GM19324 (cell line): ENCODE measurements at regions not wholly inside any gene's neighbourhood (a gene's known extent, or its start where the extent isn't known, plus 50 kb on each side); places are given as distances from the start of the nearest gene placed in this dataset.

Experiments
- ATAC-seq: cut with Tn5 transposase; IDR thresholded peaks from one replicate; pipeline ENCODE4 v1.9.1; 2021; ENCODE audit warnings: mild to moderate bottlenecking, moderate library complexity; ENCODE audit not compliant: unreplicated experiment, low FRiP score

GRCh38 chr20:48017509-48017908, 232.2 kb upstream of the SULF2 start:
- ATAC-seq = no peak

GRCh38 chr20:48015943-48016723, 230.9 kb upstream of the SULF2 start:
- ATAC-seq = no peak

GRCh38 chr20:48015141-48015910, 230.0 kb upstream of the SULF2 start:
- ATAC-seq = no peak

- no peak for ATAC-seq
Measured at GRCh38 chr20:48012401-48012974, 227.2 kb upstream of the SULF2 start.

GRCh38 chr20:48011025-48011424, 225.7 kb upstream of the SULF2 start:
- ATAC-seq = no peak

- no peak for ATAC-seq
Measured at GRCh38 chr20:48010623-48011022, 225.3 kb upstream of the SULF2 start.

- no peak for ATAC-seq
Measured at GRCh38 chr20:48008850-48009515, 223.7 kb upstream of the SULF2 start.

- ATAC-seq = no peak
Measured at GRCh38 chr20:48007351-48007750, 222.1 kb upstream of the SULF2 start.

- ATAC-seq = no peak
Measured at GRCh38 chr20:48006036-48006833, 221.0 kb upstream of the SULF2 start.

- no peak for ATAC-seq
Measured at GRCh38 chr20:48003021-48003420, 217.7 kb upstream of the SULF2 start.

GRCh38 chr20:48002517-48002970, 217.3 kb upstream of the SULF2 start:
- ATAC-seq = no peak

GRCh38 chr20:47999166-47999565, 213.9 kb upstream of the SULF2 start:
- ATAC-seq = no peak

- no peak for ATAC-seq
Measured at GRCh38 chr20:47998736-47999135, 213.5 kb upstream of the SULF2 start.

- no peak for ATAC-seq
Measured at GRCh38 chr20:47995661-47996060, 210.4 kb upstream of the SULF2 start.

- no peak for ATAC-seq
Measured at GRCh38 chr20:47993817-47994216, 208.5 kb upstream of the SULF2 start.

GRCh38 chr20:47993035-47993755, 207.9 kb upstream of the SULF2 start:
- no peak for ATAC-seq

GRCh38 chr20:47991875-47992488, 206.7 kb upstream of the SULF2 start:
- ATAC-seq = no peak

- ATAC-seq = no peak
Measured at GRCh38 chr20:47990507-47991150, 205.3 kb upstream of the SULF2 start.

- no peak for ATAC-seq
Measured at GRCh38 chr20:47989957-47990356, 204.7 kb upstream of the SULF2 start.
